NCI-H128 (cell line): ENCODE measurements at regions not wholly inside any gene's neighbourhood (a gene's known extent, or its start where the extent isn't known, plus 50 kb on each side); places are given as distances from the start of the nearest gene placed in this dataset.

Experiments
- DNase-seq: peaks from one replicate; lab custom pipeline; 2025; ENCODE audit not compliant: unreplicated experiment; lab: John Stamatoyannopoulos, UW

- DNase-seq = no peak
Measured at GRCh38 chr2:136376798-136377211, 258.9 kb upstream of the CXCR4 start.

DNA sequence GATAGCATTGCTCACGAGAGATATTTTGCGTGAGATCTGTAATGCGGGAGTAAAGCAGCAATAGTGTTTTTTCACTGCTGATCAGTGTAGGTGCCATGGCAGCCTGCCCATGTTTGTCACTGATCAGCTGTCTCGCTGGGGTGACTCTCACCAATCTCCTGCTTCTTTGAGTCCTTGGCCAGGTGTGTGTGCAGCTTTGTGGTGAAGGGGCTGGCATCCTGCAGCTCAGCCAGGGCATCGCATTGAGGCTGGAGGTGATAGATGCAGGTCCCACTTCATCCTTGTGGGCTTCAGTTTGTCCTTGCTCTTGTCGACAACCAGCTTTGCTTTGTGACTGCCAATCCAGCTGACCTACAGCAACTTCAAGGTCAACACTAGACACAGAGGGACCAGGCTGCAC lies 258.3 kb upstream of the CXCR4 start:
- DNase-seq = no peak

- DNase-seq = no peak
Measured at GRCh38 chr2:136375017-136375901, 257.3 kb upstream of the CXCR4 start.

DNA sequence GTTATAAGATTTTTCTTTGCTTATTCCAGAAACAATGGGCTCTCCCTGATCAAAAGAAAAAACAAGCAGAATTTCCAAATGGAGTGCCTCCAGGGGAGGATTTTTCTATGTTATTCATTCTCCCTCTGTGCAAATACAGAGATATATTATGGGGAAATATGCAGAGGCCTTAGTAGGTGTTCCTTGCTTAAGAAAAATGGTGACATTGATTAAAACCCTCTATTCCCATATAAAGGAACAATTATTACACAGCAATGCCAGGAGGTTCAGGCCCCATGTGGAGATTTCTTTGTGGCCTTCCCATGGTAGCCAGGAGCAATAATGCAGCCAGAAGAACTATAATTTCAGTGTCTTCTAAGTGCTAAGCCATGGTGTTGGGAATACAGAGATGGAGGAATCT lies 255.9 kb upstream of the CXCR4 start:
- no peak for DNase-seq

GRCh38 chr2:136373029-136373428 lies 255.1 kb upstream of the CXCR4 start:
- DNase-seq = no peak

- DNase-seq = no peak
Measured at GRCh38 chr2:136363900-136364299, 246.0 kb upstream of the CXCR4 start.

DNA sequence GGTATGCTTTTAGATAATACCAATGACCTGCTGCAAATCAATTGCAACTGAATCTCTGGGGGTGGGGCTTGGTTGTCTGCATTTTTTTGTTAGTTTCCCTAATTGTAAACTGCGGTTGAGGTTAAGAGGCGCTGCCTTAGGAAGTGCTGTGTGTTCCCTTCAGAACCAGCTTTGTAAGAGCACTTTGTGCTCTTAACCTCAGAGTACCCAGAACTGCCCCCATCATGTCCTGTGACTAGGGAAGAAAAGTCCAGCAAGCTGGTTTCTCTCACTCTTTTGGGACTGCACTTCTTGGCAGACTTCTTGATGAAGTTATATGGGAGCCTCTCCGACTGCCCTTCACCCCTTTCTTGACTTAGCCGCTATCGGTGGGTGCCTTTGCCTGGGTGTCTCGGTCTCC lies 245.5 kb upstream of the CXCR4 start:
- DNase-seq = no peak

- DNase-seq = no peak
Measured at GRCh38 chr2:136362676-136363390, 244.9 kb upstream of the CXCR4 start.

DNA sequence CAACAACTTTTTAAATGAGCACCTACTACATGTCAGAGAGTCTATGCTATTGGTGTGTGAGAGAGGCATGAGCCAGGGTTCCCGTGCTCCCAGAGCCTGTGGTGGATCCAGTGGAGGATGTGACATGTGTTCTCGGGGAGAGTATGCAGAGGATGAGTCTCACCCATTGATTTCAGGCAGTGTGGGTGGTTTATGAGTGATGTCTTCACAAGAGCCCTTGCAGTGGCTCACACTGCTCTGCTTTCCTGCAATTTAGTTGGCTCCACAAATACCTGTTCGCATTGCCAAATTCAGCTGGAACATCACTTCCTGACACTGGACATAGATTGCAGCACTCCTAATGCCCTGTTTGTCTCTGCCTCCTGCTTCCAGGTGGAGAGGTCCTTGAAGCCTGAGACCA lies 243.6 kb upstream of the CXCR4 start:
- DNase-seq = no peak

- DNase-seq = no peak
Measured at GRCh38 chr2:136360790-136361189, 242.8 kb upstream of the CXCR4 start.

GRCh38 chr2:136359121-136359965 lies 241.4 kb upstream of the CXCR4 start:
- DNase-seq = no peak

DNA sequence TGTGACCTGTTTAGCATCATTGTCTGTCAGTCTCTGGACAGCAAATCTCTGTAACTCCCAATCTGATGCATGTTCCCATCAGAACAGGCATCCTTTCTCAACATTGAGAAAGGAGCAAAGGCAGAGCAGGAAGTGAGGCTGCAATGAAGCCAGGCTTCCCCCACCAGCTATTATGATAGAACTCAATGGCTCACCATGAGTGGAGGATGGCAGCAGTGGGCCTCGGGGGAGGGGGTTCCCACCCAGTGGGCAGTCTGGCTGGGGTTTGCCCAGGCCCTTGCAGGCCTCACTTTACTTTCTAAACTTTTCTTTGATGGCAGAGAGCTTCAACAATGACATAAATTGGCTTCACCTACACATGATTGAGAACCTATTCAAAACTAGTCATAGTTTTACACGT lies 240.6 kb upstream of the CXCR4 start:
- DNase-seq = no peak

DNA sequence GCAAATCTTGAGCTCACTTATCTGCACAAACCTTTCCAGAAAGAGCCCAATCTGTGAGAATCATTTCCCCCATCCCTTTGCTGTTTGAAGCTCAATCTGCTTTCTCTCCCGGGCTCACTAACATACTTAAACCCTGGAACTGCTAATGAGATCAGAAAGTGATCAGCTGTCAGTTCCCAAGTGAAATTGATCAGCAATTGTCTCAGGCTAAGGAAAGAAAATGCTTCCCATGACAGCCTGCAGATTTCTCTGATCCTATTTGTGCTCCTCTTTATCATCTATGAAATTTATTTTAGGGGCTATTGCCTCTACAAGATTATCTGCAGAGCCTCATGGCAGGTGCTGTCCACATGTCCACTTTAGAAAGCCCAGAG lies 239.0 kb upstream of the CXCR4 start:
- DNase-seq = no peak

DNA sequence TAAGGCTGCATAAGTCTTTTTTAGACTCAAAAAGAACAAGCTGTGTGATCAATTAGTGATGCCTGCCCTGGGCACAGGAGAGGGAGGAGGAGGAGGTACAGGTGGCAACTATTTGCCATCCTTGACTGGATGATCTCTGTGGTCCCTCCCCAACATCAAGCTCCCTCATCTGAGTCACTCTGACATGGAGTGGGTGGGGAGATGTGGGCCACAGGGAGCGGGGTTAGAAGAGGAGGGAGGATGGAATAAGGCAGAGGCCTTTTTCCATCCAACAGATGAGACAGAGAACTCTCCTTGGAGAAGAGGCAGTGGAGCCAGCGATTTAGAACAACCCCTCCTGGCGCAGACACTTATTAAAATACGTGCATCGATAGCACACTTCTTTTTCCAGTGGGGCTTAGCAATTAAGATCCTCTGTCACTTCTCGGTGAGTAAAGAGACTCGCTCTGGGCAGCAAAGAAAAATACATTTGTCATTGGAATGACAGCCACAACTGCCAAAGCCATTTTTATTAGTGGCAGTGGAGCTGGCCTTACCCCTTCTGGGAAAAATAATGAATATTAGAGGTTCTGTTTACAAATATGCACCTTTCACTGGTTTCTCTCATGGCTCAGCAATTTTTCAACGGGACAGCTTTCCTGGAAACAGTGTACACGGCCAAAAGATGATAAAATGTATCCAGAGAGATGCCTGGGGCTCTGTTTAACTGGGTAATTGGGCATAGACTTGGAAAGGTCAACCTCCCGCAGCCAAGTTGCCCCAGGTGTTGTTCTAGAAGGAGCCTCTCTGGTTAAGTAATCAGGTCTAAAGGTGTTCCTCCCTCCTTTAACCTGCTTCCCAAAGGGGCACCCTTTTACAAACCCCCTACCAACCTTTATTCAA lies 238.4 kb upstream of the CXCR4 start:
- no peak for DNase-seq

GRCh38 chr2:136351684-136352083 lies 233.7 kb upstream of the CXCR4 start:
- DNase-seq = no peak

- no peak for DNase-seq
Measured at GRCh38 chr2:136347981-136348380, 230.0 kb upstream of the CXCR4 start.

DNA sequence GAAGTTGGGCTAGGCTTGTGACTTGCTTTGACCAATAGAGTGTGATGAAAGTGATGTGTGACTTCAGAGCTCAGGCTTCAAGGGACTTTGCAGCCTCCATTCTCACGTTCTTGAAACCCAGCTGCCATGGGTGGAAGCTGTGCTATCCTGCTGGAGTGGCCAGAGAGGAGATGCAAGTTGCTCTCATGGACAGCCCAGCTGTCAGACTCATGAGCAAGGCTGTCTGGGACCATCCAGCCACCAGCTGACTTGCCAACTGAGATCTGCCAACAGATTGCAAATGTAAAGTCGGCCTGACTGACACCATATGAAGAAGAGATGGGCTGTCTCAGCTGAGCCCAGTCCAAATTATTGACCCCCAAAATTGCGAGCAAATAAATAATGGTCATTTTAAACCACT lies 226.4 kb upstream of the CXCR4 start:
- no peak for DNase-seq

DNA sequence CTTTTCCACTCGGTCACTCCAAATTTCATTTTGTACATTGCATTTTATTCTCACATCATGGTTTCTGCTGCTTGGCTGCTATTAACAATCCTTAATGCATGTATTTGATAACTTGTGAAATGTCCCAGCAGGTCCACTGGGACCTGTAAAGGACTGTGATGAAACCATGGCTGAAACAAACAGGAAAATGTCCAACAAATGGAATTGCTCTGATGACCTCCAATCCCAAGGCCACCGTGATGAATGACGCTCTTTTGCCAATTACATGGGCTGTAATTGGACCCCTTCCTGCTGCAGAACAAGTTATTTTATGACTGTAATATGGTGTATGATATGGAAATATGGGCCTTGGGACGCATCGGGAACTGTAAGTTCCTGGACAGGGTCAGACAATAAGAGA lies 224.2 kb upstream of the CXCR4 start:
- DNase-seq = no peak

DNA sequence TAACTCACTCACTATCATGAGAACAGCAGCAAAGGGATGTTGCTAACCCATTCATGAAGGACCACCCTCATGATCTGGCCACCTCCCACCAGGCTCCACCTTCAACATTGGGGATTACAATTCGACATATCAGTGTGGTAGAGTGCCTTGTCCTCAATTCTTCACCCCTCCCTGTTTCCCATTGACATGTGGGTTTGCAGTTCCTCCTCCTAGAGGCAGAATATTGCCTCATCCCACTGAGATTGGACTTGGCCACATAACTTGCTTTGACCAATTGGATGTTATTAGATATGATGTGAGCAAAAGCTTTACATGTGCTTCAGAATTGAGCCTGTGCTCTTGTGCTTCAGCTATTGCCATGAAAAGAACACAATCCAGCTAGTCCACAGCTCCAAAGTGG lies 217.0 kb upstream of the CXCR4 start:
- no peak for DNase-seq

- no peak for DNase-seq
Measured at GRCh38 chr2:136332436-136333095, 214.6 kb upstream of the CXCR4 start.
